HepG2 (cell line): ENCODE measurements at regions not wholly inside any gene's neighbourhood (a gene's known extent, or its start where the extent isn't known, plus 50 kb on each side); places are given as distances from the start of the nearest gene placed in this dataset.

Experiments used
- ATAC-seq: fragments of 200-7000 bp; cut with Tn5 transposase; 3 replicates; pipeline ENCODE4 v1.9.1; 2020; ENCODE audit warnings: mild to moderate bottlenecking, moderate library complexity
- BruUV-seq: library from RNA; stranded (reverse); fragments of 400-500 nt; replicated peaks from 2 replicates; lab custom pipeline; 2021; lab: Mats Ljungman, UMichigan
- CTCF ChIA-PET: fragments of 300-600 bp; formaldehyde crosslinking; extraction: SDS; loops from one replicate; lab custom pipeline; 2021; ENCODE audit warnings: low total read pairs, inconsistent platforms, low intra/inter-chr PET ratio; lab: Yijun Ruan, JAX
- POLR2A ChIA-PET: fragments of 350-600 bp; sonication (Branson Sonifier 250); formaldehyde crosslinking; loops from one replicate; lab custom pipeline; 2020; ENCODE audit warnings: antibody characterized with exemption, inconsistent platforms; lab: Yijun Ruan, JAX
- DNase-seq: peaks from one replicate; pipeline ENCODE4 v3.0.0-alpha.2; 2015; ENCODE audit warnings: low spot score
- FAIRE-seq: peaks from 3 replicates; lab custom pipeline; 2011; peaks lifted over from hg19 to GRCh38; lab: Jason Lieb, UNC
- H2AFZ ChIP-seq: one replicate; pipeline ENCODE4 v1.6.1; 2011; ENCODE audit warnings: low read length, inconsistent platforms
- H3K27ac ChIP-seq: fragments of 300-600 bp; 3 replicates; pipeline ENCODE4 v1.8.0; 2011; ENCODE audit warnings: mixed run types, mild to moderate bottlenecking, mixed read lengths, low read length, inconsistent platforms; ENCODE audit not compliant: insufficient read depth; ENCODE audit errors: extremely low read length
- H3K27me3 ChIP-seq, 2 experiments: fragments of 200-600 bp in 1 of 2; 2 replicates in 1 of 2; 3 replicates in 1 of 2; pipeline versions ENCODE4 v1.6.0 to v1.8.0; 2011; ENCODE audit warnings: low read length in 2 of 2, mild to moderate bottlenecking in 2 of 2, moderate library complexity in 2 of 2, inconsistent platforms in 1 of 2; ENCODE audit not compliant: insufficient read depth in 2 of 2, control insufficient read depth in 1 of 2
- H3K36me3 ChIP-seq, 2 experiments: fragments of 200-600 bp in 1 of 2; replicated peaks in 1 of 2; 2 replicates in 1 of 2; 3 replicates in 1 of 2; pipeline versions ENCODE4 v1.5.1 to v1.8.0; 2011; ENCODE audit warnings: low read length in 2 of 2, inconsistent platforms in 1 of 2; ENCODE audit not compliant: insufficient read depth in 2 of 2, control insufficient read depth in 1 of 2
- H3K4me1 ChIP-seq: 2 replicates; pipeline ENCODE4 v1.5.1; 2012; ENCODE audit warnings: low read length, inconsistent platforms; ENCODE audit not compliant: insufficient read depth
- H3K4me2 ChIP-seq: 2 replicates; pipeline ENCODE4 v1.6.0; 2011; ENCODE audit warnings: low read depth, low read length, inconsistent platforms
- H3K4me3 ChIP-seq, 3 experiments: fragments of 200-600 bp in 1 of 3; sonication (generic), shearing (Covaris generic) in 1 of 3; replicated peaks in 1 of 3; 2 replicates each; pipeline ENCODE4 v1.5.1; 2011 to 2016; ENCODE audit warnings: low read length in 3 of 3, inconsistent platforms in 2 of 3, low read depth in 2 of 3, mild to moderate bottlenecking in 2 of 3, control low read depth in 1 of 3, mixed read lengths in 1 of 3; ENCODE audit not compliant: insufficient read depth in 1 of 3
- H3K79me2 ChIP-seq: one replicate; pipeline ENCODE4 v1.6.1; 2011; ENCODE audit warnings: low read length, inconsistent platforms; ENCODE audit not compliant: insufficient read depth
- H3K9ac ChIP-seq: 2 replicates; pipeline ENCODE4 v1.6.0; 2011; ENCODE audit warnings: mild to moderate bottlenecking, low read depth, low read length, inconsistent platforms; ENCODE audit not compliant: insufficient read depth
- H3K9me3 ChIP-seq: 2 replicates; pipeline ENCODE4 v1.5.1; 2012; ENCODE audit warnings: mild to moderate bottlenecking, low read length
- H4K20me1 ChIP-seq: 2 replicates; pipeline ENCODE4 v1.6.0; 2011; ENCODE audit warnings: inconsistent platforms, mild to moderate bottlenecking, low read length, moderate library complexity; ENCODE audit not compliant: insufficient read depth
- KMT2B ChIP-seq: IDR thresholded peaks from 2 replicates; pipeline ENCODE4 v1.6.1; 2016; ENCODE audit warnings: missing genetic modification reagents, missing compliant biosample characterization
- NCOA5 ChIP-seq: sonication (generic); formaldehyde crosslinking; IDR thresholded peaks from 2 replicates; pipeline ENCODE4 v1.4.0; 2020; ENCODE audit warnings: missing genetic modification reagents
- NR2C2 ChIP-seq: sonication (generic); formaldehyde crosslinking; IDR thresholded peaks from 2 replicates; pipeline ENCODE4 v1.4.0; 2020; ENCODE audit warnings: missing genetic modification reagents, mild to moderate bottlenecking, moderate library complexity, borderline replicate concordance
- REXO4 ChIP-seq: sonication (generic); formaldehyde crosslinking; IDR thresholded peaks from 2 replicates; pipeline ENCODE4 v1.8.0; 2022; ENCODE audit warnings: missing genetic modification reagents, mild to moderate bottlenecking, borderline replicate concordance
- ZFP90 ChIP-seq: sonication (generic); formaldehyde crosslinking; IDR thresholded peaks from 2 replicates; pipeline ENCODE4 v1.8.0; 2022; ENCODE audit warnings: missing genetic modification reagents, mild to moderate bottlenecking, inconsistent platforms, borderline replicate concordance
- ZNF549 ChIP-seq: sonication (generic); formaldehyde crosslinking; IDR thresholded peaks from 2 replicates; pipeline ENCODE4 v1.5.0; 2020; ENCODE audit warnings: missing genetic modification reagents
- ZNF747 ChIP-seq: sonication (generic); formaldehyde crosslinking; IDR thresholded peaks from 2 replicates; pipeline ENCODE4 v1.8.1; 2023; ENCODE audit warnings: missing genetic modification reagents, mild to moderate bottlenecking, borderline replicate concordance
- WGBS: methylation state at CpG from one replicate; pipeline ENCODE4 v1.1.6; 2017; ENCODE audit warnings: low lambda C conversion rate; 5-methylcytosine and 5-hydroxymethylcytosine counted together
- in situ Hi-C: cut with HindIII; loops from 2 replicates; pipeline ENCODE4 v1.10.0; 2017; ENCODE audit warnings: low pct_unique_long_range_greater_than_20kb; ENCODE audit not compliant: extremely low pct_ligation_motif_present
- intact Hi-C: fragments of 100-400 bp; cut with micrococcal nuclease; formaldehyde crosslinking; loops from one replicate; pipeline ENCODE4 v1.10.0; 2022; ENCODE audit not compliant: unreplicated experiment
- TF ChIP-seq, protein P1 (sequence below): sonication (generic); formaldehyde crosslinking; IDR thresholded peaks from 2 replicates; pipeline ENCODE4 v1.4.0; 2020; ENCODE audit warnings: low read depth, missing genetic modification reagents

DNA sequence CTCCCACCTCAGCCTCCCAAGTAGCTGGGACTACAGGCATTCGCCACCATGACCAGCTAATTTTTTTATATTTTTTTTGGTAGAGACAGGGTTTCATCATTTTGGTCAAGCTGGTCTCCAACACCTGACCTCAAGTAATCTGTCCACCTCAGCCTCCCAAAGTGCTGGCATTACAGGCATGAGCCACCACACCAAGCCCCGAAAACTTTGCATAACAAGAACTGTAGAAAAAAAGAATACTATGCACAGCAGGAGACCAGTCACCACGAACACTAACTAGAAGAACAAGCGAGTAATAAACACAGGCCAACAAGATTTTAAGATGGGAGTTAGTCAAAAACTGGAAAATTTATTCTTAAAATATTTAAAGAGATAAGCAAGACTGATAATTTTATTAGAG lies 447.0 kb downstream of the ETV1 start (continued):
- TF ChIP-seq, protein P1, sequence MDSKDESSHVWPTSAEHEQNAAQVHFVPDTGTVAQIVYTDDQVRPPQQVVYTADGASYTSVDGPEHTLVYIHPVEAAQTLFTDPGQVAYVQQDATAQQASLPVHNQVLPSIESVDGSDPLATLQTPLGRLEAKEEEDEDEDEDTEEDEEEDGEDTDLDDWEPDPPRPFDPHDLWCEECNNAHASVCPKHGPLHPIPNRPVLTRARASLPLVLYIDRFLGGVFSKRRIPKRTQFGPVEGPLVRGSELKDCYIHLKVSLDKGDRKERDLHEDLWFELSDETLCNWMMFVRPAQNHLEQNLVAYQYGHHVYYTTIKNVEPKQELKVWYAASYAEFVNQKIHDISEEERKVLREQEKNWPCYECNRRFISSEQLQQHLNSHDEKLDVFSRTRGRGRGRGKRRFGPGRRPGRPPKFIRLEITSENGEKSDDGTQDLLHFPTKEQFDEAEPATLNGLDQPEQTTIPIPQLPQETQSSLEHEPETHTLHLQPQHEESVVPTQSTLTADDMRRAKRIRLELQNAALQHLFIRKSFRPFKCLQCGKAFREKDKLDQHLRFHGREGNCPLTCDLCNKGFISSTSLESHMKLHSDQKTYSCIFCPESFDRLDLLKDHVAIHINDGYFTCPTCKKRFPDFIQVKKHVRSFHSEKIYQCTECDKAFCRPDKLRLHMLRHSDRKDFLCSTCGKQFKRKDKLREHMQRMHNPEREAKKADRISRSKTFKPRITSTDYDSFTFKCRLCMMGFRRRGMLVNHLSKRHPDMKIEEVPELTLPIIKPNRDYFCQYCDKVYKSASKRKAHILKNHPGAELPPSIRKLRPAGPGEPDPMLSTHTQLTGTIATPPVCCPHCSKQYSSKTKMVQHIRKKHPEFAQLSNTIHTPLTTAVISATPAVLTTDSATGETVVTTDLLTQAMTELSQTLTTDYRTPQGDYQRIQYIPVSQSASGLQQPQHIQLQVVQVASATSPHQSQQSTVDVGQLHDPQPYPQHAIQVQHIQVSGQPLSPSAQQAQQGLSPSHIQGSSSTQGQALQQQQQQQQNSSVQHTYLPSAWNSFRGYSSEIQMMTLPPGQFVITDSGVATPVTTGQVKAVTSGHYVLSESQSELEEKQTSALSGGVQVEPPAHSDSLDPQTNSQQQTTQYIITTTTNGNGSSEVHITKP = no peak
- TF ChIP-seq KMT2B (CRISPR knock-in tag) (no peak), ZFP90 (no peak), ZNF549 (CRISPR knock-in tag) (no peak), NCOA5 (CRISPR knock-in tag) (no peak), REXO4 (CRISPR knock-in tag) (no peak)

DNA sequence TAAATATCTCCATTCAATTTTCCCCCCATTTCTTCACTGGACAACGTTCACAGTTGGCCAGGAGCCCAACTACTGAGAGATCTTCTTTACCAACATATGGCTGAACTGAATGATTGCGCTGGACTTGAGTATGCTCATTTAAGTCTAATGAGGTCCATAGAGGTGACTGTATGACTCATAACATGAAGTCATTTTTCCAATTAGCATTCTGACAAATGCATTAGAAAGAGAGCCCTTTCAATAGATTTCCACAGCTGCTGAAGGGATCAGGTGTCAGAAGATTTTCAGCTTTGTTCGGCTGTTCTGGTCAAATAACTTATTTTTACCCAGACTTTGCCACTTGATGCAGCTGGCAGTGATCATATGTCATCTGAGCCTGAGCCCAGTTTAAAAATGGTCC lies 438.0 kb downstream of the ETV1 start:
- POLR2A ChIA-PET = no interaction called here
- CTCF ChIA-PET = no interaction called here
- DNase-seq (no peak), ATAC-seq (no peak), FAIRE-seq (no peak)
- Histone ChIP-seq H4K20me1 (no peaks in the 10 kb centered on the region), H3K4me3 (no peak overlapping the region), H3K27me3 (no peaks in the 10 kb centered on the region), H3K9me3 (peaks cover 74% of the 10 kb centered on the region), H3K4me2 (no peak overlapping the region), H2AFZ (no peak overlapping the region), H3K27ac (no peak overlapping the region), H3K9ac (no peak overlapping the region), H3K79me2 (no peaks in the 10 kb centered on the region), H3K36me3 (no peaks in the 10 kb centered on the region), H3K4me1 (no peaks in the 10 kb centered on the region)
- TF ChIP-seq NR2C2 (CRISPR knock-in tag) = no peak
- no peak for TF ChIP-seq ZNF747 (CRISPR knock-in tag)
- BruUV-seq = no TSS peak
- in situ Hi-C loops = no loop called here
- intact Hi-C loops = no loop called here
- 13% methylated on average over 3 of the region's 3 CpGs for WGBS
